B cell (primary cell): ENCODE measurements at regions not wholly inside any gene's neighbourhood (a gene's known extent, or its start where the extent isn't known, plus 50 kb on each side); places are given as distances from the start of the nearest gene placed in this dataset.

ENCODE experiments used
- ATAC-seq: fragments of 200-7000 bp; cut with Tn5 transposase; one replicate; pipeline ENCODE4 v1.10.0; 2021; ENCODE audit warnings: low read depth, mild to moderate bottlenecking, moderate number of reproducible peaks, moderate library complexity
- CTCF ChIA-PET: fragments of 350-600 bp; sonication (Branson Sonifier 250); formaldehyde crosslinking; loops from one replicate; lab custom pipeline; 2021; ENCODE audit warnings: antibody characterized with exemption, inconsistent platforms; lab: Charles Lee
- POLR2A ChIA-PET: fragments of 350-600 bp; sonication (Branson Sonifier 250); formaldehyde crosslinking; loops from one replicate; lab custom pipeline; 2021; ENCODE audit warnings: antibody characterized with exemption; lab: Charles Lee
- DNase-seq: peaks from one replicate; pipeline ENCODE4 v3.0.0; 2013
- H2AFZ ChIP-seq: 2 replicates; pipeline ENCODE4 v1.6.1; 2012; ENCODE audit warnings: mild to moderate bottlenecking, low read depth, low read length; ENCODE audit not compliant: insufficient read depth, poor library complexity, severe bottlenecking
- H3K27ac ChIP-seq, 2 donors: 1 replicate in 1 of 2; 2 replicates in 1 of 2; pipeline ENCODE4 v1.5.1; 2012 to 2013; ENCODE audit warnings: low read length in 2 of 2, mild to moderate bottlenecking in 2 of 2, moderate library complexity in 1 of 2
- H3K27me3 ChIP-seq, 4 experiments: fragments of 200-600 bp in 1 of 4; sonication (generic) in 1 of 4; replicated peaks in 1 of 4; 1 replicate in 2 of 4; 2 replicates in 2 of 4; pipeline versions ENCODE4 v1.6.1 to v1.7.0; 2013 to 2016; ENCODE audit warnings: low read length in 3 of 4, mild to moderate bottlenecking in 2 of 4, mixed read lengths in 1 of 4, moderate library complexity in 1 of 4; ENCODE audit not compliant: insufficient read depth in 4 of 4, control insufficient read depth in 3 of 4; ENCODE audit errors: control extremely low read depth in 1 of 4
- H3K36me3 ChIP-seq, 2 experiments: replicated peaks in 1 of 2; 1 replicate in 1 of 2; 2 replicates in 1 of 2; pipeline versions ENCODE4 v1.6.1 to v1.7.1; 2013; ENCODE audit warnings: low read length in 1 of 2; ENCODE audit not compliant: insufficient read depth in 2 of 2, control insufficient read depth in 1 of 2; ENCODE audit errors: control extremely low read depth in 1 of 2, extremely low read depth in 1 of 2
- H3K4me1 ChIP-seq, 2 donors: fragments of 200-600 bp in 1 of 2; sonication (generic) in 1 of 2; 1 replicate in 1 of 2; 2 replicates in 1 of 2; pipeline versions ENCODE4 v1.5.1 to v1.6.1; 2013 to 2017; ENCODE audit warnings: low read length in 2 of 2; ENCODE audit not compliant: control insufficient read depth in 2 of 2, insufficient read depth in 2 of 2
- H3K4me2 ChIP-seq: replicated peaks from 2 replicates; pipeline ENCODE3; 2012; ENCODE audit warnings: mild to moderate bottlenecking, low read depth, low read length; ENCODE audit not compliant: poor library complexity, severe bottlenecking
- H3K4me3 ChIP-seq, 5 experiments: fragments of 200-600 bp in 1 of 5; sonication (generic) in 1 of 5; 1 replicate in 3 of 5; 2 replicates in 2 of 5; pipeline versions ENCODE4 v1.5.1 to v1.7.0; 2011 to 2016; ENCODE audit warnings: low read length in 4 of 5, mild to moderate bottlenecking in 4 of 5, low read depth in 2 of 5, control low read depth in 1 of 5, moderate library complexity in 1 of 5; ENCODE audit not compliant: insufficient read depth in 1 of 5; ENCODE audit errors: control extremely low read depth in 1 of 5, extremely low read depth in 1 of 5
- H3K79me2 ChIP-seq: fragments of 200-600 bp; sonication (generic); one replicate; pipeline ENCODE4 v1.6.0; 2016; ENCODE audit warnings: low read length; ENCODE audit not compliant: control insufficient read depth, insufficient read depth
- H3K9ac ChIP-seq: fragments of 200-600 bp; sonication (generic); 2 replicates; pipeline ENCODE4 v1.6.1; 2017; ENCODE audit warnings: mild to moderate bottlenecking, low read length, moderate library complexity
- H3K9me3 ChIP-seq, 3 donors: one replicate each; pipeline versions ENCODE4 v1.6.1 to v1.7.1; 2013; ENCODE audit warnings: low read length in 2 of 3; ENCODE audit not compliant: control insufficient read depth in 2 of 3, insufficient read depth in 1 of 3; ENCODE audit errors: control extremely low read depth in 1 of 3
- H4K20me1 ChIP-seq: 2 replicates; pipeline ENCODE4 v1.6.0; 2012; ENCODE audit warnings: mild to moderate bottlenecking, low read length; ENCODE audit not compliant: insufficient read depth, control insufficient read depth, poor library complexity, severe bottlenecking
- H3K27ac Mint-ChIP-seq: one replicate; pipeline ENCODE4 v1.8.0; 2021; ENCODE audit warnings: mixed read lengths
- H3K27me3 Mint-ChIP-seq: one replicate; pipeline ENCODE4 v1.8.0; 2021; ENCODE audit warnings: mixed read lengths
- H3K4me1 Mint-ChIP-seq: one replicate; pipeline ENCODE4 v1.8.0; 2021; ENCODE audit warnings: mixed read lengths
- H3K4me3 Mint-ChIP-seq: one replicate; pipeline ENCODE4 v1.8.0; 2021; ENCODE audit warnings: mixed read lengths
- H3K9me3 Mint-ChIP-seq: one replicate; pipeline ENCODE4 v1.8.0; 2022; ENCODE audit warnings: mixed read lengths; ENCODE audit not compliant: insufficient read depth
- EZH2 ChIP-seq: IDR thresholded peaks from 2 replicates; pipeline ENCODE4 v1.6.1; 2012; ENCODE audit warnings: borderline replicate concordance, low read depth, mild to moderate bottlenecking, moderate library complexity, low read length; ENCODE audit not compliant: insufficient read depth, poor library complexity, severe bottlenecking
- WGBS: methylation state at CpG from one replicate; pipeline ENCODE4 v1.1.5; 2013; ENCODE audit warnings: missing lambda C conversion rate; ENCODE audit not compliant: insufficient coverage; 5-methylcytosine and 5-hydroxymethylcytosine counted together
- intact Hi-C: fragments of 100-400 bp; cut with micrococcal nuclease; formaldehyde crosslinking; loops from one replicate; pipeline ENCODE4 v1.10.0; 2022
- TF ChIP-seq, protein P1 (sequence below): fragments of 200-600 bp; IDR thresholded peaks from one replicate; pipeline ENCODE4 v1.8.0; 2022; ENCODE audit warnings: antibody characterized with exemption, mild to moderate bottlenecking

DNA sequence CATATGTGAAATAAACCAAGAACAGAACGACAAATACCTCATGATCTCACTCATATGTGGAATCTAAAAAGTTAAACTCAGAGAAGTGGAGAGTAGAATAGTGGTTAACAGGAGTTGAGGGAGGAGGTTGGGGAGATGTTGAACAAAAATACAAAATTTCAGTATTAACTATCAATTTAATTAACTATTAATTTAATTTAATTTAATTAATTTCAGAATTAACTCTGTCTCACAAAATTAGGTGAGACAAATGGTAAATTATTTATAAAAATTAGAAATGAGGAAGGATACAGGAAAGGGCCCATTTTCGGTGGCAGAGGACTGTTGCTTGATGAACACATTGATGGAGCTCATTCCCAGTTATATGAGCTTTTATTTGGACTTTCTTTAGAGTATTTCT lies 166.0 kb upstream of the FAM83B start:
- Histone ChIP-seq H2AFZ (no peak overlapping the region), H3K4me1 (no peaks in the 10 kb centered on the region), H3K4me2 (no peak overlapping the region), H3K27ac (no peak overlapping the region), H3K27me3 (no peaks in the 10 kb centered on the region), H3K4me3 (no peak overlapping the region), H3K9ac (no peak overlapping the region), H4K20me1 (no peaks in the 10 kb centered on the region), H3K9me3 (no peaks in the 10 kb centered on the region), H3K36me3 (no peaks in the 10 kb centered on the region), H3K79me2 (no peaks in the 10 kb centered on the region)
- peaks cover 3% of the 10 kb centered on the region for H3K9me3 Mint-ChIP-seq
- H3K4me1 Mint-ChIP-seq: no peaks in the 10 kb centered on the region
- no CpG with 5 or more reads among the region's 2 CpGs for WGBS
- ChIA-PET POLR2A (no interaction called here), CTCF (no interaction called here)
- no peak for ATAC-seq
- intact Hi-C loops: no loop called here
- no peaks in the 10 kb centered on the region for H3K27me3 Mint-ChIP-seq
- H3K4me3 Mint-ChIP-seq: no peak overlapping the region
- DNase-seq: no peak
- no peak for TF ChIP-seq EZH2
- TF ChIP-seq, protein P1, sequence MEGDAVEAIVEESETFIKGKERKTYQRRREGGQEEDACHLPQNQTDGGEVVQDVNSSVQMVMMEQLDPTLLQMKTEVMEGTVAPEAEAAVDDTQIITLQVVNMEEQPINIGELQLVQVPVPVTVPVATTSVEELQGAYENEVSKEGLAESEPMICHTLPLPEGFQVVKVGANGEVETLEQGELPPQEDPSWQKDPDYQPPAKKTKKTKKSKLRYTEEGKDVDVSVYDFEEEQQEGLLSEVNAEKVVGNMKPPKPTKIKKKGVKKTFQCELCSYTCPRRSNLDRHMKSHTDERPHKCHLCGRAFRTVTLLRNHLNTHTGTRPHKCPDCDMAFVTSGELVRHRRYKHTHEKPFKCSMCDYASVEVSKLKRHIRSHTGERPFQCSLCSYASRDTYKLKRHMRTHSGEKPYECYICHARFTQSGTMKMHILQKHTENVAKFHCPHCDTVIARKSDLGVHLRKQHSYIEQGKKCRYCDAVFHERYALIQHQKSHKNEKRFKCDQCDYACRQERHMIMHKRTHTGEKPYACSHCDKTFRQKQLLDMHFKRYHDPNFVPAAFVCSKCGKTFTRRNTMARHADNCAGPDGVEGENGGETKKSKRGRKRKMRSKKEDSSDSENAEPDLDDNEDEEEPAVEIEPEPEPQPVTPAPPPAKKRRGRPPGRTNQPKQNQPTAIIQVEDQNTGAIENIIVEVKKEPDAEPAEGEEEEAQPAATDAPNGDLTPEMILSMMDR: no peak
- H3K27ac Mint-ChIP-seq: no peak overlapping the region

DNA sequence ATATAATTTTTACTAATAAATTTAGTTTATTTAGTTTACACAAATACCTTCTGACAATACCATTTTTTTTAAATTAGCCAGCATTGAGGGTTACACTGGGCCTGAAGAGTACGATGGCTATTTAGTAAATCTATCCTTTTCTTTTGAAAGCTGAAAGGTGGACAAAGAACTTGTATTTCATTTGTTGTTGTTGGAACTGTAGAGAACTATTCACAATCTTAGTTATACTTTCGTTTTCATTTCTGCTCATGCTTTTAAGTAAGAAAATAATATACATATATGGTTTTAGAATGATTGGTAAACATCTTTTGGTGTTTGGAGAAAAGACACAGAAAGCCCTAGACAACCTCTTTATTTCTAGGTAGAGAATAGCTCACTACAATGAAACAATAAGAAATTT lies 165.3 kb upstream of the FAM83B start:
- H3K27ac Mint-ChIP-seq: no peak overlapping the region
- Histone ChIP-seq H2AFZ (no peak overlapping the region), H3K4me3 (no peak overlapping the region), H3K27ac (no peak overlapping the region), H3K9me3 (no peaks in the 10 kb centered on the region), H3K36me3 (no peaks in the 10 kb centered on the region), H3K79me2 (no peaks in the 10 kb centered on the region), H3K27me3 (no peaks in the 10 kb centered on the region), H3K4me2 (no peak overlapping the region), H3K9ac (no peak overlapping the region), H3K4me1 (no peaks in the 10 kb centered on the region), H4K20me1 (no peaks in the 10 kb centered on the region)
- ChIA-PET CTCF (no interaction called here), POLR2A (no interaction called here)
- WGBS: no CpG with 5 or more reads among the region's 2 CpGs
- H3K4me1 Mint-ChIP-seq: no peaks in the 10 kb centered on the region
- H3K9me3 Mint-ChIP-seq: peaks cover 3% of the 10 kb centered on the region
- intact Hi-C loops: no loop called here
- H3K27me3 Mint-ChIP-seq: no peaks in the 10 kb centered on the region
- no peak for DNase-seq
- no peak for ATAC-seq
- TF ChIP-seq, protein P1: no peak
- no peak for TF ChIP-seq EZH2
- H3K4me3 Mint-ChIP-seq: no peak overlapping the region
